Endodermal cell (in vitro differentiated cells): ENCODE measurements at regions not wholly inside any gene's neighbourhood (a gene's known extent, or its start where the extent isn't known, plus 50 kb on each side); places are given as distances from the start of the nearest gene placed in this dataset.
A peak's percentile ranks its signal among the peaks of the same experiment; 100 is the strongest.

ENCODE experiments used
- DNase-seq: peaks from one replicate; pipeline ENCODE4 v3.0.0-alpha.2; 2017
- H3K27ac ChIP-seq: 2 replicates; pipeline ENCODE4 v1.5.1; 2013; ENCODE audit warnings: mild to moderate bottlenecking, low read depth, low read length, moderate library complexity
- H3K27me3 ChIP-seq: 2 replicates; pipeline ENCODE4 v1.6.1; 2013; ENCODE audit warnings: mild to moderate bottlenecking, low read length, moderate library complexity; ENCODE audit not compliant: insufficient read depth, control insufficient read depth, poor library complexity, severe bottlenecking
- H3K36me3 ChIP-seq: 2 replicates; pipeline ENCODE4 v1.7.0; 2013; ENCODE audit warnings: mild to moderate bottlenecking, low read length, moderate library complexity; ENCODE audit not compliant: control insufficient read depth, insufficient read depth
- H3K4me1 ChIP-seq: one replicate; pipeline ENCODE4 v1.7.0; 2013; ENCODE audit warnings: low read length; ENCODE audit not compliant: control insufficient read depth, insufficient read depth
- H3K4me3 ChIP-seq: 2 replicates; pipeline ENCODE4 v1.5.1; 2013; ENCODE audit warnings: mild to moderate bottlenecking, low read length, moderate library complexity
- H3K9ac ChIP-seq: 2 replicates; pipeline ENCODE4 v1.6.1; 2013; ENCODE audit warnings: mild to moderate bottlenecking, low read length, moderate library complexity; ENCODE audit not compliant: poor library complexity, severe bottlenecking; ENCODE audit errors: extremely low read depth
- H3K9me3 ChIP-seq: 2 replicates; pipeline ENCODE4 v1.6.1; 2013; ENCODE audit warnings: mild to moderate bottlenecking, low read length, moderate library complexity; ENCODE audit not compliant: control insufficient read depth
- H3K27ac Mint-ChIP-seq: 2 replicates; pipeline ENCODE4 v1.8.0; 2020; ENCODE audit warnings: mixed read lengths
- H3K27me3 Mint-ChIP-seq: 2 replicates; pipeline ENCODE4 v1.8.0; 2021; ENCODE audit warnings: mild to moderate bottlenecking, mixed read lengths; ENCODE audit not compliant: insufficient read depth
- H3K36me3 Mint-ChIP-seq: 2 replicates; pipeline ENCODE4 v1.8.0; 2020; ENCODE audit warnings: low read depth, mixed read lengths
- H3K4me1 Mint-ChIP-seq: 2 replicates; pipeline ENCODE4 v1.8.0; 2020; ENCODE audit warnings: mixed read lengths
- H3K4me3 Mint-ChIP-seq: 2 replicates; pipeline ENCODE4 v1.8.0; 2020; ENCODE audit warnings: mild to moderate bottlenecking, moderate library complexity, mixed read lengths
- H3K9me3 Mint-ChIP-seq: 2 replicates; pipeline ENCODE4 v1.8.0; 2020; ENCODE audit warnings: mild to moderate bottlenecking, mixed read lengths
- CTCF ChIP-seq: fragments of 200-600 bp; sonication (generic); conservative IDR thresholded peaks from 2 replicates; pipeline ENCODE4 v1.5.0; 2021; ENCODE audit warnings: antibody characterized with exemption, mild to moderate bottlenecking
- WGBS, 2 experiments: methylation state at CpG; one replicate each; pipeline versions ENCODE4 v1.1.5 to v1.1.7; 2013; ENCODE audit warnings: missing lambda C conversion rate in 2 of 2, mixed read lengths in 1 of 2; ENCODE audit not compliant: insufficient coverage in 1 of 2, insufficient read length in 1 of 2; 5-methylcytosine and 5-hydroxymethylcytosine counted together

GRCh38 chr2:43021791-43022509, 204.5 kb downstream of the ZFP36L2 start:
- peaks cover under 1% of the 10 kb centered on the region for H3K27me3 Mint-ChIP-seq
- peak; percentile 90 for TF ChIP-seq CTCF
- no peaks in the 10 kb centered on the region for H3K36me3 ChIP-seq
- peaks cover 19% of the 10 kb centered on the region for H3K9me3 Mint-ChIP-seq
- H3K27ac Mint-ChIP-seq = peak overlapping the region; percentile 87
- peak; percentile 87 for DNase-seq
- peaks cover 35% of the 10 kb centered on the region for H3K4me1 Mint-ChIP-seq
- H3K27me3 ChIP-seq = no peaks in the 10 kb centered on the region
- H3K9ac ChIP-seq = no peak overlapping the region
- H3K36me3 Mint-ChIP-seq = peaks cover 5% of the 10 kb centered on the region
- H3K4me3 Mint-ChIP-seq = peak overlapping the region; percentile 22
- 68 to 71% methylated on average over 8 to 19 of the region's 19 CpGs for WGBS, 2 experiments
- no peak overlapping the region for H3K27ac ChIP-seq
- peaks cover 3% of the 10 kb centered on the region for H3K4me1 ChIP-seq
- H3K9me3 ChIP-seq = peaks cover 19% of the 10 kb centered on the region
- no peak overlapping the region for H3K4me3 ChIP-seq

- no peak overlapping the region for H3K4me3 Mint-ChIP-seq
- 91% methylated on average over 7 to 14 of the region's 14 CpGs for WGBS, 2 experiments
- H3K36me3 Mint-ChIP-seq = peaks cover 5% of the 10 kb centered on the region
- TF ChIP-seq CTCF = no peak
- Histone ChIP-seq H3K4me3 (no peak overlapping the region), H3K9me3 (peaks cover 19% of the 10 kb centered on the region), H3K9ac (no peak overlapping the region), H3K36me3 (no peaks in the 10 kb centered on the region), H3K27ac (no peak overlapping the region), H3K27me3 (no peaks in the 10 kb centered on the region), H3K4me1 (peaks cover 3% of the 10 kb centered on the region)
- H3K4me1 Mint-ChIP-seq = peaks cover 28% of the 10 kb centered on the region
- peaks cover 19% of the 10 kb centered on the region for H3K9me3 Mint-ChIP-seq
- H3K27ac Mint-ChIP-seq = peak overlapping the region; percentile 87
- H3K27me3 Mint-ChIP-seq = no peaks in the 10 kb centered on the region
- DNase-seq = no peak
These were observed 205.3 kb downstream of the ZFP36L2 start for GRCh38 chr2:43020990-43021669.

GRCh38 chr2:43020296-43020695, 206.1 kb downstream of the ZFP36L2 start:
- no peak for TF ChIP-seq CTCF
- no peak overlapping the region for H3K27ac ChIP-seq
- DNase-seq = peak; percentile 20
- H3K4me1 ChIP-seq = peaks cover 3% of the 10 kb centered on the region
- H3K9me3 ChIP-seq = peaks cover 19% of the 10 kb centered on the region
- H3K9ac ChIP-seq = no peak overlapping the region
- peaks cover 28% of the 10 kb centered on the region for H3K4me1 Mint-ChIP-seq
- H3K27me3 Mint-ChIP-seq = no peaks in the 10 kb centered on the region
- H3K9me3 Mint-ChIP-seq = peaks cover 19% of the 10 kb centered on the region
- H3K27me3 ChIP-seq = no peaks in the 10 kb centered on the region
- WGBS, 2 experiments = 92 to 100% methylated on average over 1 of the region's 1 CpG
- H3K36me3 Mint-ChIP-seq = peaks cover 5% of the 10 kb centered on the region
- peak overlapping the region; percentile 56 for H3K4me3 ChIP-seq
- H3K4me3 Mint-ChIP-seq = no peak overlapping the region
- H3K36me3 ChIP-seq = no peaks in the 10 kb centered on the region
- no peak overlapping the region for H3K27ac Mint-ChIP-seq
